ENCODE measurements at regions not wholly inside any gene's neighbourhood (a gene's known extent, or its start where the extent isn't known, plus 50 kb on each side); places are given as distances from the start of the nearest gene placed in this dataset.

- no peak overlapping the region for H3K4me3 Mint-ChIP-seq
Observed at GRCh38 chr7:22574754-22575520, 74.9 kb upstream of the STEAP1B start.

DNA sequence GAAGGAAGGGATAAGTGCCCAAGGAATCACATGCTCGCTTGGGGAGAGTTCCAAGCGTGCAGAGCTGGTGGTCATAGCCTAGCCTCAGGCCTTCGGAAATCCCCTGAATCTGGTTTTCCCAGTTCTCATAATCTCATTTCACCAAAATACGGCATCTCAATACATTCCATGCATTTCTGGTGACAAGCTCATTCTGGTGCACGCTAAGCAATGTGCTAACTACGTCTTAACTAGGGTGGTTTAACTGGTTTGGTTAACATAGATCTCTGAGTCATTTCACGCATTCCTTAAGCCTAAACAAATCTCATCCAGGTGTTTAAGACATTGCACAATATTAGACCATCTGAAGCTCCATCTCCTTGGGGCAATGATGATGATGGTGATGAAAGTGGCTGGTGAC is 72.9 kb upstream of the STEAP1B start:
- CTCF ChIA-PET, result no interaction called here
- Mint-ChIP-seq H3K4me3 (no peak overlapping the region), H3K27ac (no peak overlapping the region), H3K9me3 (no peaks in the 10 kb centered on the region), H3K4me1 (peaks cover 4 to 8% (median 5%) of the 10 kb centered on the region in 3 donors), H3K27me3 (peaks cover 19 to 42% of the 10 kb centered on the region in 2 donors), H3K36me3 (no peaks in the 10 kb centered on the region)
- H3K27me3 ChIP-seq (replicated peaks in 1 of 2; ENCODE audit: control insufficient read depth in 2 of 2, extremely low read depth in 1 of 2, insufficient read depth in 2 of 2, low read length in 1 of 2), result peaks cover 0 to 15% of the 10 kb centered on the region in 2 experiments
- no CpG with 5 or more reads among the region's 7 CpGs for WGBS (ENCODE audit: insufficient coverage)
- peaks cover 0 to 2% of the 10 kb centered on the region in 2 experiments for H3K4me1 ChIP-seq (ENCODE audit: control insufficient read depth in 1 of 2, extremely low read depth in 1 of 2, insufficient read depth in 2 of 2, low read length in 2 of 2)
- no peak for ATAC-seq (replicated peaks in 1 of 4)
- no peak overlapping the region for H3K4me3 ChIP-seq (ENCODE audit: control insufficient read depth in 1 of 2, extremely low read depth in 1 of 2, low read length in 1 of 2)
- DNase-seq, result no peak
- H3K27ac ChIP-seq (ENCODE audit: low read length), result no peak overlapping the region
- no peaks in the 10 kb centered on the region for H3K9me3 ChIP-seq
- POLR2A ChIA-PET, result interaction anchor here in 1 of 2 donors (0.5 kb wide), 1 partner anchor 7 kb away, joined by 6 read pairs; no protein-coding TSS in a partner anchor
- no peaks in the 10 kb centered on the region for H3K36me3 ChIP-seq (ENCODE audit: control insufficient read depth in 2 of 2, extremely low read depth in 1 of 2, insufficient read depth in 1 of 2, low read length in 1 of 2)

More at GRCh38 chr7:22574754-22575520, 74.9 kb upstream of the STEAP1B start:
- Histone ChIP-seq H3K27ac (ENCODE audit: low read length) (no peak overlapping the region), H3K4me3 (ENCODE audit: control insufficient read depth in 1 of 2, extremely low read depth in 1 of 2, low read length in 1 of 2) (no peak overlapping the region), H3K27me3 (replicated peaks in 1 of 2; ENCODE audit: control insufficient read depth in 2 of 2, extremely low read depth in 1 of 2, insufficient read depth in 2 of 2, low read length in 1 of 2) (peaks cover 0 to 11% of the 10 kb centered on the region in 2 experiments), H3K4me1 (ENCODE audit: control insufficient read depth in 1 of 2, extremely low read depth in 1 of 2, insufficient read depth in 2 of 2, low read length in 2 of 2) (no peaks in the 10 kb centered on the region), H3K9me3 (no peaks in the 10 kb centered on the region), H3K36me3 (ENCODE audit: control insufficient read depth in 2 of 2, extremely low read depth in 1 of 2, insufficient read depth in 1 of 2, low read length in 1 of 2) (no peaks in the 10 kb centered on the region)
- ChIA-PET CTCF (no interaction called here), POLR2A (no interaction called here)
- 60% methylated on average over 2 of the region's 9 CpGs for WGBS (ENCODE audit: insufficient coverage)
- Mint-ChIP-seq H3K9me3 (no peaks in the 10 kb centered on the region), H3K27me3 (peaks cover 13 to 31% of the 10 kb centered on the region in 2 donors), H3K27ac (no peak overlapping the region), H3K36me3 (no peaks in the 10 kb centered on the region), H3K4me1 (peaks cover 1 to 2% (median 1%) of the 10 kb centered on the region in 3 donors)
- ATAC-seq (replicated peaks in 1 of 4), result no peak
- DNase-seq, result no peak

GRCh38 chr7:22572292-22572691 is 72.3 kb upstream of the STEAP1B start:
- Histone ChIP-seq H3K27ac (ENCODE audit: low read length) (no peak overlapping the region), H3K4me3 (ENCODE audit: control insufficient read depth in 1 of 2, extremely low read depth in 1 of 2, low read length in 1 of 2) (no peak overlapping the region), H3K4me1 (ENCODE audit: control insufficient read depth in 1 of 2, extremely low read depth in 1 of 2, insufficient read depth in 2 of 2, low read length in 2 of 2) (peaks cover 0 to 2% of the 10 kb centered on the region in 2 experiments), H3K27me3 (replicated peaks in 1 of 2; ENCODE audit: control insufficient read depth in 2 of 2, extremely low read depth in 1 of 2, insufficient read depth in 2 of 2, low read length in 1 of 2) (peaks cover 0 to 15% of the 10 kb centered on the region in 2 experiments), H3K36me3 (ENCODE audit: control insufficient read depth in 2 of 2, extremely low read depth in 1 of 2, insufficient read depth in 1 of 2, low read length in 1 of 2) (no peaks in the 10 kb centered on the region), H3K9me3 (no peaks in the 10 kb centered on the region)
- Mint-ChIP-seq H3K4me1 (peaks cover 4 to 8% (median 5%) of the 10 kb centered on the region in 3 donors), H3K27me3 (peaks cover 16 to 42% of the 10 kb centered on the region in 2 donors), H3K9me3 (no peaks in the 10 kb centered on the region), H3K36me3 (no peaks in the 10 kb centered on the region), H3K4me3 (no peak overlapping the region), H3K27ac (no peak overlapping the region)
- DNase-seq (no peak), ATAC-seq (replicated peaks in 1 of 4) (no peak)
- ChIA-PET POLR2A (no interaction called here), CTCF (no interaction called here)
- 75% methylated on average over 6 of the region's 8 CpGs for WGBS (ENCODE audit: insufficient coverage)

DNA sequence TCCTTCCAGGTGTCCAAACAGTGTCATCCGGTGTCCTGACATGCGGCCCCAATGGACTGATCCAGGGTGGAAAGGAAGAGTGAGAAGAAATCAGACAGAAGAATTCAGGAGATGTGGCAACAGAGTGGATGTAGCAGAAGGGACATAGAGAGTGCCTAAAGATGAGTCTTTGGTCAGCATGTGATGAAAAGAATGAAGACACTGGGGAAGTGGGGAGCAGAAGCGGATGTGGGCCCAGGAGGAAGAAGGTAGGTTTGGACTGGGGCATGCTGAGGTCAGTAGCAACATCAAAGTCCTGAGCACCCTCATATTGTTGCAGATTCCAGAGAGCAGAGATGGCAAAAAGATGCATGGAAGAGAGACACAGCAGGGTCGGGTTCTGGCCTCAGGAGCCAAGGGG is 71.8 kb upstream of the STEAP1B start:
- POLR2A ChIA-PET, result no interaction called here
- WGBS (ENCODE audit: insufficient coverage), result 83% methylated on average over 4 of the region's 4 CpGs
- peaks cover 4 to 8% (median 5%) of the 10 kb centered on the region in 3 donors for H3K4me1 Mint-ChIP-seq
- H3K4me3 ChIP-seq (ENCODE audit: control insufficient read depth in 1 of 2, extremely low read depth in 1 of 2, low read length in 1 of 2), result no peak overlapping the region
- CTCF ChIA-PET, result interaction anchor here in 1 of 2 donors (0.6 kb wide), 1 partner anchor 1601 kb away, joined by 3 read pairs; no protein-coding TSS in a partner anchor
- no peak overlapping the region for H3K27ac ChIP-seq (ENCODE audit: low read length)
- no peaks in the 10 kb centered on the region for H3K36me3 ChIP-seq (ENCODE audit: control insufficient read depth in 2 of 2, extremely low read depth in 1 of 2, insufficient read depth in 1 of 2, low read length in 1 of 2)
- H3K4me1 ChIP-seq (ENCODE audit: control insufficient read depth in 1 of 2, extremely low read depth in 1 of 2, insufficient read depth in 2 of 2, low read length in 2 of 2), result peaks cover 0 to 2% of the 10 kb centered on the region in 2 experiments
- no peak for ATAC-seq (replicated peaks in 1 of 4)
- no peak overlapping the region for H3K27ac Mint-ChIP-seq
- no peak for DNase-seq
- no peaks in the 10 kb centered on the region for H3K9me3 Mint-ChIP-seq
- H3K27me3 ChIP-seq (replicated peaks in 1 of 2; ENCODE audit: control insufficient read depth in 2 of 2, extremely low read depth in 1 of 2, insufficient read depth in 2 of 2, low read length in 1 of 2), result peaks cover 0 to 15% of the 10 kb centered on the region in 2 experiments
- no peaks in the 10 kb centered on the region for H3K36me3 Mint-ChIP-seq
- H3K27me3 Mint-ChIP-seq, result peaks cover 20 to 42% of the 10 kb centered on the region in 2 donors
- no peaks in the 10 kb centered on the region for H3K9me3 ChIP-seq
- H3K4me3 Mint-ChIP-seq, result no peak overlapping the region

- Histone ChIP-seq H3K36me3 (ENCODE audit: control insufficient read depth in 2 of 2, extremely low read depth in 1 of 2, insufficient read depth in 1 of 2, low read length in 1 of 2) (no peaks in the 10 kb centered on the region), H3K4me1 (ENCODE audit: control insufficient read depth in 1 of 2, extremely low read depth in 1 of 2, insufficient read depth in 2 of 2, low read length in 2 of 2) (peaks cover 0 to 10% of the 10 kb centered on the region in 2 experiments), H3K27ac (ENCODE audit: low read length) (no peak overlapping the region), H3K4me3 (ENCODE audit: control insufficient read depth in 1 of 2, extremely low read depth in 1 of 2, low read length in 1 of 2) (no peak overlapping the region), H3K27me3 (replicated peaks in 1 of 2; ENCODE audit: control insufficient read depth in 2 of 2, extremely low read depth in 1 of 2, insufficient read depth in 2 of 2, low read length in 1 of 2) (peaks cover 0 to 25% of the 10 kb centered on the region in 2 experiments), H3K9me3 (no peaks in the 10 kb centered on the region)
- H3K4me3 Mint-ChIP-seq, result no peak overlapping the region
- ChIA-PET POLR2A (interaction anchor here in 1 of 2 donors (0.5 kb wide), 1 partner anchor 23 kb away, joined by 5 read pairs; no protein-coding TSS in a partner anchor), CTCF (interaction anchor here in 1 of 2 donors (0.5 kb wide), 1 partner anchor 486 kb away, joined by 3 read pairs; no protein-coding TSS in a partner anchor)
- H3K4me1 Mint-ChIP-seq, result peaks cover 14 to 25% (median 20%) of the 10 kb centered on the region in 3 donors
- no peak overlapping the region for H3K27ac Mint-ChIP-seq
- peak in 8 of 35 experiments; percentile 4 to 40 (median 12) for DNase-seq
- H3K9me3 Mint-ChIP-seq, result no peaks in the 10 kb centered on the region
- peaks cover 26 to 47% of the 10 kb centered on the region in 2 donors for H3K27me3 Mint-ChIP-seq
- 42% methylated on average over 9 of the region's 11 CpGs for WGBS (ENCODE audit: insufficient coverage)
- peak in 1 of 4 experiments; percentile 64 for ATAC-seq (replicated peaks in 1 of 4)
- no peaks in the 10 kb centered on the region for H3K36me3 Mint-ChIP-seq
Observed at GRCh38 chr7:22569586-22570321, 69.8 kb upstream of the STEAP1B start.

DNA sequence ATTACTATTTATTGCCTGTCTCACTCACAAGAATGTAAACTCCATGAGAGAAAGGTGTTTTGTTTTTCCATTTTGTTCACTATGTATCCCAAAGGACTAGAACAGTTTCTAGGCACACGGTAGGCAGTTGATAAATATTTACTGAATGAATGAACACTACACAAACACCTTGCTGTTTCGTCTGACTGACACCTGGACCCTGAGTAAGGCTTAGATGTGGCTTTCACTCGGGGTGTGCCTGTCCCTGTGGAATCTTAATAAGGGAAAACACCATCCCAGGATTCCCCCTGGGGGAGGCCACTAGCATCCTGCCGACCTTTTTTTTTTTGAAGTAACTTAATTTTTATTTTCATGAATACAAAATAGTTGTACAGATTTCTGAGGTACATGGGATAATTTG is 66.6 kb upstream of the STEAP1B start:
- no peak for DNase-seq
- no peaks in the 10 kb centered on the region for H3K9me3 Mint-ChIP-seq
- Histone ChIP-seq H3K27ac (ENCODE audit: low read length) (no peak overlapping the region), H3K27me3 (replicated peaks in 1 of 2; ENCODE audit: control insufficient read depth in 2 of 2, extremely low read depth in 1 of 2, insufficient read depth in 2 of 2, low read length in 1 of 2) (peaks cover 0 to 31% of the 10 kb centered on the region in 2 experiments), H3K36me3 (ENCODE audit: control insufficient read depth in 2 of 2, extremely low read depth in 1 of 2, insufficient read depth in 1 of 2, low read length in 1 of 2) (no peaks in the 10 kb centered on the region), H3K4me1 (ENCODE audit: control insufficient read depth in 1 of 2, extremely low read depth in 1 of 2, insufficient read depth in 2 of 2, low read length in 2 of 2) (peaks cover 3 to 30% of the 10 kb centered on the region in 2 experiments), H3K4me3 (ENCODE audit: control insufficient read depth in 1 of 2, extremely low read depth in 1 of 2, low read length in 1 of 2) (no peak overlapping the region), H3K9me3 (no peaks in the 10 kb centered on the region)
- H3K36me3 Mint-ChIP-seq, result no peaks in the 10 kb centered on the region
- no CpG with 5 or more reads among the region's 4 CpGs for WGBS (ENCODE audit: insufficient coverage)
- H3K4me1 Mint-ChIP-seq, result peaks cover 38 to 49% (median 49%) of the 10 kb centered on the region in 3 donors
- POLR2A ChIA-PET, result no interaction called here
- no peak for ATAC-seq (replicated peaks in 1 of 4)
- H3K27ac Mint-ChIP-seq, result no peak overlapping the region
- peaks cover 29 to 45% of the 10 kb centered on the region in 2 donors for H3K27me3 Mint-ChIP-seq
- CTCF ChIA-PET, result no interaction called here
- H3K4me3 Mint-ChIP-seq, result no peak overlapping the region
